ENCODE measurements at regions not wholly inside any gene's neighbourhood (a gene's known extent, or its start where the extent isn't known, plus 50 kb on each side); places are given as distances from the start of the nearest gene placed in this dataset.
"Not testable (repeated sequence)": the region's sequence is repeated elsewhere in the genome, so short reads cannot be mapped to it uniquely, and the experiment has no call there.

DNA sequence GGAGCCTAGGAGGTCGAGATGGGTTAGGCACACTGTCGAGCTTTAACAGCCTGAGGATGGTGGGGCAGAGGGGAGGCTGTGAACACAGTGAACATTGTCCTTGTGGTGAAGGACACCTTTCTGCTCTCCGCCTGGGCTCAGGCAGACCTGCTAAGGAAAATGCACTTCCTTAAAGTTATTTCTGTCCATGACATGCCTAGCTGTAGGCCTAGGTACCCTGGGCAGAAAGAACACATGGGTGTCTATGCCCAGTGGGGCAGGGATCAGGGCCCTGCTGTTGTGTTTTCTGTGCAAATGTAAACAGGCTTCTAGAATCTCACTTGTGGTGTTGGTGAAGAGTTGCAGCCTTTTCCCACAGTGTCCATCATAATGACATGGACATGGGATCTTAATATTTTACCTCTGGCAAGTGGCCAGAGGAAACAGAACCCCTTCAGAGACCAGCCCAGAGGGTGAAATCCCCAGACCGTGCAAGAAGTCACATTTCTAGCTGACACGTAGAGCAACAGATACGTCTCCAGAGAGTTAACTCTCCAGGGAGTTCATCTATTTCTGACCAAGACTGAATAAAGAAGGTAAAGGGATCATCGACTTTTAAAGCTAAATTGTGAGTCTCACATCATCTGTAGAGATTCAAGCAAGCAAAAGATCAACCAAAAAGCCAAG, 79.2 kb downstream of the C9orf152 start:
- no peak for DNase-seq

DNA sequence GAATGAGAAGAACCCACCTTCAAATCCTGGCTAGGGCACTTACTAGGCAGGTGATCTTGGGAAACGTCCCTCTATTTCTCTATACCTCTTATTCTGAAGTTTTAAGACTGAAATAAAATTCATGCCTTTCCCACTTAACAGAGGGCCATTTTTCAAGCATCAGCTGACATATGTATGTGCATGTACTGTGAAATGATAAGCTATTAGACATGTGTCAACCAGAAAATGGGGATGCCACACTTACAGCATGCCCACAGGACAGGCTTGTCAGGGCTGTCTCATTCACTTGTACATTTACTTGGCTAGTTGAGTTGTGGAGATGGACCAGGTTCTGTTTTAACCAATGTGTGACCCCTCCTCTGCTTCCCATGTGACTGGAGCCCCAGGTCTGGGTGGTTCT, 78.5 kb downstream of the C9orf152 start:
- no peak for DNase-seq

DNA sequence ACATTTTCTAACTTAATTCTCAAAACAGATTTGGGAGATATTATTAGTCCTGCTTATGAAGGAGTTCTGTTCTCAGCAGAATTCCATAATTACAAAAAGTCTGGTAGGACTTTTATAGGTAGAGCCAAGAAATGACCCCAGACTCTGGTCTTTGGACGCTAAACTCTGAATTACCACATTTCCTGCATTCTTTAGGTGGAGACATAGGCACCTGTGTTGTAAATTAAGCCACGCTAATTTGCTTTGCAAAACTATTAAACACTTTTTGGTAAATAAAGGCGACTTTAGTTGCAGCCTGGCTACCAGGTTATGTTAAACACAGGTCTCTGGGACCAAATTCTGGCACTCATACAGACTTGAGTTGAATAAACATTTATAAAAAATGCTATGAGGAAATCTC, 77.7 kb downstream of the C9orf152 start:
- no peak for DNase-seq

DNA sequence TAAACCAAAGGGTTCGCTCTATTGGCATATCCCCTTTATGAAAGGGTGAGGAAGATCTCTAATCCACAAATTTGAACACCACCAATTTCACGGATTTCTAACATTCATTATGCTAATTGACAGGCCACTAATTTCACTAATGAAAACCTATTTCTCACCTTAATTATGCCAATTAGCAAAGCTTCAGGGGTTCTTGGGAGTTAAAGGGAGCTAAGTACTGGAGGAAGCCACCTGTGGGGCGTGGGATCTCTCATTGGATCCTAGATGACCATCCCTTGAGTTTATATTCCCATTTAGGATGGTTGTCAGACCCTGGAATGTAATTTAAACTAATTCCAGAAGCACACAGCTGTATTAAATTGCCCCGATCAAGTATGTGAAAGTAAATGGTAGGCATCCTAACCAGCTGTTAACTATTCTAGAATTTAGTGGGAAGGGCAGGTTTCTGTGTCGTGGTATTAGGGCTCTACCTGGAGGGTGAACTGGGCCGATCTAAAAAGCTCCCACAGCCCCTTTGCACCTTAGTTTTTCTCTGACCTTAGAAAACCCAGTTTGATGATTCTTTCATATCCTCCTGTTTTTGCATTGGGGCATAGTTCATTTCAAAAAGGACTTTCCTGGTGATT, 77.1 kb downstream of the C9orf152 start:
- DNase-seq, result no peak

DNA sequence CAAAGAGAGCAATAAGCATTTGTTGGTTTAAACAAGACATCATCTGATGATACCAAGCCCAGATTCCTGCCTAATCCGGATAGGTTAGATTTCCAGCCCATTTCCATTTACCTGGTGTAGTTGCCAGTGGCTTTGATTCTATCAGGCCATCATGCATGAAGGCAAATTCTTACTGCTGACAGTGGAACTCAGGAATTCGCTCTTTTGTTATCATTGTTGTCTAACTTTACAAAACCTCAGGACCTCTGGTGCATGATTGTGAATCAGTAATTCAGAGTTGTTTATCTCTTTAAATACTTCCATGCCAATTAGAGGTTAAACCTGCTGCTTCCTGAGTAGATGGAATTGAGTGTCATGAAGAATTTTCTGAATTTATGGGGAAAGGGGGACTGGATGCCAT, 76.5 kb downstream of the C9orf152 start:
- DNase-seq, result no peak

DNA sequence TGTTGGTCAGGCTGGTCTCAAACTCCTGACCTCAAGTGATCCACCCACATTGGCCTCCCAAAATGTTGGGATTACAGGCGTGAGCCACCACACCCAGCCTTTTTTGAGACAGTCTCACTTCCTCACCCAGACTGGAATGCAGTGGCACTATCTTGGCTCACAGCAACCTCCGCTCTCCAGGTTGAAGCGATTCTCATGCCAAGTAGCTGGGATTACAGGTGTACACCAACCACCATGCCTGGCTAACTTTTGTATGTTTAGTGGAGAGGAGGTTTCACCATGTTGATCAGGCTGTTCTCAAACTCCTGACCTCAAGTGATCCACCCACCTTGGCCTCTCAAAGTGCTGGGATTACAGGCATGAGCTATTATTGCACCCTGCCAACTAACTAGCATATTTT, 75.4 kb downstream of the C9orf152 start:
- not testable (repeated sequence) for DNase-seq

DNA sequence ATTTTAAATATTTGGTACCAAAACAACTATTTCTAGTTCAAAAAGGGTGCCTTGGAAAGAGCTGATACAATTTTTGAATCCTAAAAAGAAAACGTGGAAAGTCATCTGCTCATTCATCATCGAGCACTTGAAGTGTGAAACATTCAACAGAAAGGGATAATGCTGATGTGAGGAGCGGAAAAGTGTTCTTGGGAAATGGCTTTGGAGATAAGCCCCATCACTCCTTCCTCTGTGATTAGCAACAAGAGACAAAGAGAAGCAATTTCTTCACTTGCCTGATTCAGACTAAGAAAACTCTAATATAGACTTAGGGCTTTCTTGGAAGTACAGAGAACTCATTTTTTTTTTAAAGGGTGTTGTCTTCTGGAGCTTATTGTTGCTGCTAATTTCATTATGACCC, 74.9 kb downstream of the C9orf152 start:
- DNase-seq, result no peak

DNA sequence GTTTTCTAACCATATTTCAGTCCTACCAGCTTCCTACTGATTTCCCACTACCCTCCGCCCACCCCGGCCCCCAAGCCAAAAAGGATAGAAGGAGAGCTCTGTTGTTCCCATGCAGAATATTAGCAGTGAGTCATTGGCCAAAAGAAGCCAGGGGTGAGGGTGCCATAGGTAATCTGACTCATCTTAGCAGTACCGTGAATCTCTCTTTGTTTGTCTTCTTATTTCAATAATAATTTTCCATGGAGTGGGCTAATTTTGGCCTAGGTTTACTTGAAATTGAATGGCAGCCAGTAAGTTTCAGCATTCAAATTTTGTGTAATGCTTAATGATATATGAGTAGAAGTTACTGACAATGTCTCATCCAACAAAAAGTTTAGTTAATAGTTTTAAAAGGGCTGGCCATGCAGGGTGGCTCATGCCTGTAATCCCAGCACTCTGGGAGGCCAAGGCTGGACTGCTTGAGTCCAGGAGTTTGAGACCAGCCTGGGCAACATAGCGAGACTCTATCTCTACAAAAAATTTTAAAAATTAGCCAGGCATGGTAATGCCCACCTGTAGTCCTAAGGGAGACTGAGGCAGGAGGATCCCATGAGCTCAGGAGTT, 74.2 kb downstream of the C9orf152 start:
- DNase-seq, result no peak

DNA sequence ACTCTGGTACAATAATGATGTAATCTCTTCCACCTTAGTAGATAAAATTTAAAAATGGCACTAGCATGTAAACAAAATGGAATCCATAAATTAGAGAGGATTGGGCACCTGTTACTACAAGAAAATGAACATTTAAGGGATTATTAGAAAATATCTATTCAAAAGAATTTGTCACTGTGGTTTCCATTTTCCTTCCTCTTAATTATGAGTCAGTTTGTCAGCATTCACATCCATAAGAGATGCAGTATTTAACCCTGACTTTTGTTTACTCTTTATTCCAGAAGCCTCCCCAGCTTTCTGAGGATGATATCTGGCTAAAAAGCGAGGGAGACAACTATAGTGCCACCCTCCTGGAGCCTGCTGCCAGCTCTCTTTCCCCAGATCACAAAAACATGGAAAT, 72.1 kb downstream of the C9orf152 start:
- no peak for DNase-seq

DNA sequence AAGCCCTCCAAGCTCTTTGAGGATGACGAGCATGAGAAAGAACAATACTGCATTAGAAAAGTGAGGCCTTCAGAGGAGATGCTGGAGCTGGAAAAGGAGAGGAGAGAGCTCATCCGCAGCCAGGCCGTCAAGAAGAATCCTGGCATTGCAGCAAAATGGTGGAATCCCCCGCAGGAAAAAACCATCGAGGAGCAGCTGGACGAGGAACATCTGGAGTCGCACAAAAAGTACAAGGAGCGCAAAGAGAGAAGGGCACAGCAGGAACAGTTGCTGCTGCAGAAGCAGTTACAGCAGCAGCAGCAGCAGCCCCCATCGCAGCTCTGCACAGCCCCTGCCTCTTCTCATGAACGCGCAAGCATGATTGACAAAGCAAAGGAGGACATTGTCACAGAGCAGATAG, 71.2 kb downstream of the C9orf152 start:
- DNase-seq, result no peak

DNA sequence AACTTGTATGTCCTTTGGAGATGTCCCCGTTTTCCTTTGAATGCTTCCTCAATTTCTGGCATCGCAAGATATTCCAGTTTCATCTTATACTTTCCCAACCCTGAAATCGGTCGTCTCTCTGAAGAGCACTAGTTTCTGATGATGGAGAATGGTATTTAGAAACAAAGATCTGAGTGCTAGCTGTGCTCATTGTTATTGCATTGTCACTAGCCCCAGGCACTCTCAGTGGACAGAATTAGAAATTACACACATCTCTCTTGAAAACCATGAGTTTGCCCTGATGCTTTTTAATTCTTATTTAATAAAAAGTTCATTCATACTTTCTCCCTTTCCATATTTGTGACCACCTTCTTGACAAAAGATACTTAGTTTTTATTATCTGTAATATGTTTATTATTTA, 67.7 kb downstream of the C9orf152 start:
- no peak for DNase-seq

DNA sequence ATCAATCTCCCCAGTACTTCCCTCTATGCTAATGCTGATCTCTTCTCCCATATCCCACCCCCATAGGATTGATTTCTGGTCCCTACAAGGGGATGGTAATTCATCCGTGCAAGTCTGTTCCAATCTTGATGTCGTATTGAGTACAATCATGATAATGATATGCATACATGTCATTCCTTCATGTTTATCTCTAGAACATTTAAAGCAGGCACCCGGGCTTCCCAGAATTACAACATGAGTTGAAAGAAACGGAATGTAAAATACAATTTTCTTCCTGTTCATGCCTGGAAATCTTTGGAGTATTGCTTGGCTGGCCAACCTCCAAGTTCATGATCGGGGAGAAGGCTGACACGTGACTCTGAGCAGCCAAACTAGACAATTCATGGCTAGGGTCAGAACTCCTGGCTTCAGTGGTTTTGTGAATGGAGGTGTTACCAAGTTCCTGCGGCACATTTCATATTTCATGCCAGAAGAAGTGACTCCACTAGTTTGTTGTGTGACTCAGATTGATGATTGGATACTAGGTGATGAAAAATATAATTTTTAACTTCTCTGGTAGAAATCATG, 66.6 kb downstream of the C9orf152 start:
- no peak for DNase-seq

DNA sequence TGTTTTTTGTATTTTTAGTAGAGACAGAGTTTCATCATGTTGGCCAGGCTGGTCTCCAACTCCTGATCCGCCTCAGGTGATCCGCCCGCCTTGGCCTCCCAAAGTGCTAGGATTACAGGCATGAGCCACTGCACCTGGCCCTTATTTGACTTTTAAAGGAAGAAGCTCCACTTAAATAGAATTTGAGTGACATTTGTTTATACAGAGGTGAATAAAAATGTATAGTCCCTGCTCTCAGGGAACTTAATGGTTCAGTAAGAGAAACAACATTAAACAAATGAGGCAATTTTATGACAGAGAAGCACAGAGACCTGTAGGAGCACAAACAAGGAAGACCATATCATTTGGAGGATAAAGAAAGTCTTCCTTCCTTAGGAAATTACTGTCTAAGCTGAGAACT, 65.7 kb downstream of the C9orf152 start:
- DNase-seq, result no peak

DNA sequence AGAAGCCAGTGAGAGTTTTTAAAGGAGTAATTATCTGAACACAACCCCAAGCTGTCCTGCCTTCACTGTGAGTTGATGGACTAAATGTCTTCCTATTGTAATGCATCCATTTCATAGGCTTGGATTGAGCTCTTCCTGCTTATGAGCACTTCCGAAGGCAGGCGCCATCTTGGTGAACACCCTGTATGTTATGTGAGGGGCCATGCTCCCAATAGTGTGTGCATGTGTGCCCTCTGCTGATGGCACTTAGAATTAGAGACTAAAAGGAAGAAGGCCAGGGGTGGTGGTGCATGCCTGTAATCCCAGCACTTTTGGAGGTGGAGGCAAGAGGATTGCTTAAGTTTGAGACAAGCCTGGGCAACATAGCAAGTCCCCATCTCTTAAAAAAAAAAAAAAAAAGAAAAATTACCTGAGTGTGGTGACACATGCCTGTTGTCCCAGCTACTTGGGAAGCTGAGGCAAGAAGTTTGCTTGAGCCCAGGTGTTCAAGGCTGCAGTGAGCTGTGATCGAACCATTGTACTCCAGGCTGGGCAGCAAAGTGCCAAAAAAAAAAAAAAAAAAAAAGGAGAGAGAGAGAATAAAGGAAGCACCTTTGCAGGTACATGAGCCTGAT, 65.0 kb downstream of the C9orf152 start:
- DNase-seq, result no peak

DNA sequence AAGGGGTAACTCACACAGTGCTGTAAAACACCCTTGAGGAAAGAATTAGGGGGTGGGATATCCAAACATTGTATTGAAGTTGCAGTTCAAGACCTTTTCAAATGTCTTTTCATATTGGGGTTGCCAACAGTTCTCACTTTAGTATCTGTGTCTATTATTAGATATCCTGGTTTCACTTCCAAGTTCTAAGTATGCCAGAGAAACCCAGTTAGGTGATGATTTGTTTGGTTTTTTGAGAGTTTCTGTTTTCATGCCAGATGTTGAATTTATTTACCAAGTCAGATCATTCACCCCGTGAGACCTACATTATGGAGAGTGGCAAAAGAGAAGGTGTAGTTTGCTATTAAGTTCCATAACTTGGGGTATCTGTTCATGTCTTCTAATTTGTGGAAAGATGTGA, 64.5 kb downstream of the C9orf152 start:
- no peak for DNase-seq

DNA sequence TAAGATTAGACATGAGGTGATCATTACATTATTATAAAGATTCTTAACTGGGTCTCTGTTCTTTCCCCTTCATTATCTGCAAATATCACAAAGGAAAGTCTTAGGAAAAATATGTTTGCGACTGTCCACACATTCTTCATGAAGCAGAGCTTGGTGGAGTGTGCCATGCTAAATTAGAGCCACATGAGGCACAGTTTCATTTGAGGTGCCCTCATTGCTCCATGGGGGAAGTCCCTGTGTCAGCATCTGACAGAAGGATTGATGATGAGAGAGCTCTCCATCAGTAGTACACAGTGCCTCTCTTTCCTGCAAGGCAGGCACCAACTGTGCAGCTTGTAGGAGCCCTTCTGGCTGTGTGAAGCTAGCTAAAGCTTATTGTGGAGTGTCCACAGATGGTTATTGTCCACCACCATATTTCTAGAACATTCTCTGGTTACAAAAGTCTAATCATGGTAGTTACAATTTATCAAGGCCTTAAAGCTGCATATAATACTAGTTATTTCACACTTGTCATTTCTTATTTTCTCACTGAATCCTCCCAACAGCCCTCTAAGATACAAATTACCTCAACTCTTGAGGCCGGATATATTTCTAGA, 63.9 kb downstream of the C9orf152 start:
- DNase-seq, result no peak

DNA sequence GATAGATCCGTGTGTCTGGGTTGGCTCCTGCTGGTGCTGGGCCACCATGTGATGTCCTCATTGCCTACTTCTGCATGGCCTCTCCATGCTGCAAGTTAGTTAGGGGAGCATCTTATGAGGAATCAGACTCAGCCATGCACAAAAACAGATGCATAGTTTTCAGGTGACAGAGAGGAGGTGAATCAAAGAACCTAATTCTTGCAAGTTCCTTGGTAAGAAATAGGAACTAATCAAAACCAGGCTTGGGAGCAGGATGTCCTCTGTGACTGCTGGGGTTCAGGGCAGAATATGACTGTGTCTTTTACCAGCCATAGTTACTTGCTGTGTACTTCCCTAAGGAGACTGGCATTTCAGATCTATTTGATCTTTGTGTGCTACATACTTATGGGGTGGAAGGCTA, 61.6 kb downstream of the C9orf152 start:
- DNase-seq, result no peak

DNA sequence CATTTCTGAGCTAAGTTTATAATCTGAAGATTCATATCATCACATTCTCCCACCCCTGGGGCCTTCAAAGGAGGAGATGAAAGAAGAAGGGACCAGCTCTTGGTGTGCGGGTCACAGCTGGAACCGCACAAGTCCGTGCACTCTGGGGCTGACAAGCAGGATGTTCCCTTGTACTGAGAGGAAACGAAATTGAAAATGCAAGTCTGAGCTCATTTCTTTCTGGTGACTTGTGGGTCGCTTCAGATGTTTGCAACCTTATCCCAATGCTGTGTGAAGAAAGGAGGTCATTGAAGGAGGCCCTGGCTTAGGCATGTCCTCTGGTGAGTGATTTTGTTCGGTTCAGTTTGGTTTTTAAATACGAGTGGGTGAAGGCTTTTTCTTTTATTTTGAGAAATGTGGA, 59.6 kb downstream of the C9orf152 start:
- DNase-seq, result no peak

DNA sequence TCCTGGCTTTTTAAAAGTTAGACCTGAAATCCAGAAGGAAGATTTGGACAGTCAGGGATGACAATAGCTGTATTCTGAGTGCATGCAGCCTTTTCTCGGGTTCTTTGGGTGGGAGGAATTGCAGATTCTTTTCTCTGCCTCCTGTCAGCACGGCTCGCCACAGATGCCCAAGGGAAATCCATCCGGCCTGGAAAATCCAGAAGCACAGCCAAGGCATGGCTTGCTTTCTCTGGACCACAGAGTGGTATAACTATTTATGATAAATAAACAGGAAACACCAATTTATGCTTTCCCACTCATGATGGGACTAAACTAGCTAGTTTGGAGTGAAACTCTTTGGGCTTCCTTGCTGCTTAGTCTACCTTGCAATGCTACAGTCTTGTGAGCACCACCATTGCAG, 59.1 kb downstream of the C9orf152 start:
- DNase-seq, result no peak
